ENCODE measurements at regions not wholly inside any gene's neighbourhood (a gene's known extent, or its start where the extent isn't known, plus 50 kb on each side); places are given as distances from the start of the nearest gene placed in this dataset.
A peak's percentile ranks its signal among the peaks of the same experiment; 100 is the strongest.

DNA sequence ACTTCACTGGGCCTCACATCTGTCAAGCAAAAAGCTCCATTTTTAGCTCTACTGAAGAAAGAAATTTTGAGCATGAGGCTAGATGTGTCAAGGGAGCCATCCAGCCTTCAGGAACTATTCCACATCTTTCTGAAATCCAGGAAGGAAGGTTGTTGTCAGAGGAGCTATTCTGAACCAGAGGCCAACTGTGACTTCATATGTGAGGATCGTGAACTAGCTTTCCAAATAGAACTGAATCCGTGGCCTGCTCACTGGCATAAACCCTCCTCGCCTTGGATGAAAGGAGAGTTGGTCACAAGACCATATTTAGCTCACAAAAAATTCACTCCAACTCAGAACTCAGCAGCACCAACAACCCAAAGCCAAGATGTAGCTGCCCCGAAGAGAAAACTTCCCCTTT is 195.8 kb downstream of the FOXO1 start:
- no peak for DNase-seq

DNA sequence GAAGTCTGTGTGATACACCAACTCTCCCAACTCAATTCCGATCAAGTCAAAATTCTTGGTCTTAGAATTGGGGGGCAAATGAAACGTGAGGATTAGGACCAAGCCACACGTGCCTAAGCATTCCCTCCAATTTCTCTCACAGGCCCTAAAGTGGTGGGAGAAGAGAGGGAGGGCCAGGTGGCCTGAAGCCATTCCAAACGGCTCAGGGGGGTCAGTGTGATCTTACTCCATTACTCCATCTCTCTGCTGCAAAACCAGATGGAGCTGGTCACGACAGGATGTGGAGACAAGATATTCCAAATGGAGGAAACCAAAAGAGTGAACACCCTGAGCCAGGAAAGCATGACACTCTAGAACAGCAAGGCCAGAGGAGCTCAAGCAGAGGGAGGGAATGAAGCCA is 195.4 kb downstream of the FOXO1 start:
- DNase-seq = no peak

DNA sequence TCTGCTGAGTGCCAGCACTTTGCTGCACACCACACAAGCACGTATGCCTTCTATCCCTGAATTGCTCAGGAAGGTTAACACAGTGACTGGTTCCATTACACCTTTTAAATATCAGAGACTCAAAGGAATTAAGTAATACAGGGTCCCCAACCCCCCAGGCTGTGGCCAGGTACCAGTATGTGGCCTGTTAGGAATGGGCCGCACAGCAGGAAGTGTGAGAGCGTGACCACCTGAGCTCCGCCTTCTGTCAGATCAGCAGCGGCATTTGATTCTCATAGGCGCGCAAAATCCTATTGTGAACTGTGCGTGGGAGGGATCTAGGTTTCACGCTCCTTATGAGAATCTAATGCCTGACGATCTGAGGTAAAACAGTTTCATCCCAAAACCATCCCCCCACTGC is 194.5 kb downstream of the FOXO1 start:
- DNase-seq = no peak

DNA sequence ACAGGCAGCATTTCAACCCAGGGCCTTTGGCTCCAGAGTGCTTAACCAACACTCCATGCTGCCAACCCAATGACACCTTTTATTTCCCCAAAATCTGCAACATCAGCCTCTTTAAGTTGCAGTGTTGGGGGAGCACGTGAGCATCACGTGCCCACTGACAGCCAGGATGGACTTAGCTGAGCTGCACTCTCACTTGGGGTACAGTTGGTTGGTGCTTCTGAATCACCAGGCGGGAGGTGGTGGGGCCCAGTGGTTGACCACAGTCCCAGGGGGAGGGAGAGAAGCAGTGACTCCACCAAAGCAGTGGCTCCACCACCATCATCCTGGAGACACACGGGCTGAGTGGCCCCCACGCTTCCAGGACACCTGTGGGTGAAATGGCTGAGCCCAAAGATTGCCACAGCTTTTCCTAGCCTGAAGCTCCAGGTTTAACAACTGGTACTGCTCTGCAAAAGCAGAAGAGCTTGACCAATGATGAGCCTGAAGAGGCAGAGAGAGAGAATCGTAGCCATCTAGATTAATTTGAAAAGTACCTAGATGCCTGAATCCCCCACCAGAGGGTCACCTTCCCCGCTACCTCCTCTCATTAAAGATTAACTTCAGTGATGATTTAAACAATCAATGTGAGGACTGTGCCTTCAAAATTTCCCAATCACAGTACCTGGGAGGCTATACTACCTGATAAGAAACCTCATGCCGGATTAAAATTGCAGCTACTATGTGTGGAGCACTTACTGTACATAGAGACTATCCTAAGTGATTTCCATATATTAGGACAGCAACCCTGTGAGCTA is 193.8 kb downstream of the FOXO1 start:
- no peak for DNase-seq

DNA sequence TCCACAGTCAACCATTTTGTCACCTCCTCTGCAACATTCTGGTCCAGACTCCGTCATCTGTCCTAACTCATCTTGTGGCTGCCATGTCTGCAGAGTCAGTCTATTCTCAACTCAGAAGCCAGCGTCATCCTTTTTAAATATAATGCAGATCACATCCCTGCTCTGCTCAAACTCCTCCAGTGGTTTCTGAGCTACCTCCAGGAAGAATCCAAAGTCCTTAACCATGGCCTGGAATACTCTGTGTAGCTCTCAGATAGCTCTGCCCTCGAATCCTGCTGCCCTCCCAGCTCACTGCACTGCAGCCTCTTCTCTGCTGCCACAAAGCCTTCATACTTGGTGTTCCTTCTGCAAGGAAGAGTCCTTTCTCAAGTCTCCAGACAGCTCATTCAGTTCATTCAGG is 190.8 kb downstream of the FOXO1 start:
- DNase-seq = no peak

DNA sequence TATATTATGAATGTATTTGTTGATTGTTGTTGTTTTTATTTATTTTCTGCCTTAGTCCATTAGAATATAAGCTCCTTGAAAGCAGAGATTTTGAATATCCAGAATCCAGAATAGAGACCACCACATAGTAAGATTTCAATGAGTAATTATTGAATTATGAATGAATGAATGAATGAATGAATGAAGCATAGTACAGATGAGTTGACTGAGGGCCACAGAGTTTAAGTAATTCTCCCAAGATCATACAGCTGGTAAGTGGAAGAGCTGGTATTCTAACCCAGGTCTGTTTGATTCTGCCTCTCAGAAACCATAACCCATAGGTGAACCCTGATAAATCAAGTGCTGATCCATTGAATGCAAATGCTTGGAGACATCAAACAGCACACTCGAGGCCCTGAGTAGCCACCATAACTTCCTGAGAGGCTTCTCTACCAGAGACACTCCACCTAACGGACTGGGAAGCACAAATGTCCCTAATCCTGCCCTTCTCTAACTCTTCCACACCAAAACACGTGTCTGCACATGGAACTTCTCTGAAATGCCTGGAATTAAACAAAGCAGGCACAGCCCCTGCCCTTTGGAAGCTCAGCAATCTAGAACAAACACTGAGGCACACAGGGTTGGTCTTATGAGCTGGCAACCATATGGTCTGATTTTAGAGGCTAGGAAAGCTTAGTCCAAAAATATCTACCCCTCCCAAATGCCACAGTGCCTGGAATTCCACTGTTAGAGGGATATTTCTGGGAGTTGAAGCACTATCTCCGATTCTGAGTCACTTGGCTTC is 190.1 kb downstream of the FOXO1 start:
- DNase-seq = no peak

GRCh38 chr13:40477623-40478608 is 188.5 kb downstream of the FOXO1 start:
- DNase-seq = no peak

DNA sequence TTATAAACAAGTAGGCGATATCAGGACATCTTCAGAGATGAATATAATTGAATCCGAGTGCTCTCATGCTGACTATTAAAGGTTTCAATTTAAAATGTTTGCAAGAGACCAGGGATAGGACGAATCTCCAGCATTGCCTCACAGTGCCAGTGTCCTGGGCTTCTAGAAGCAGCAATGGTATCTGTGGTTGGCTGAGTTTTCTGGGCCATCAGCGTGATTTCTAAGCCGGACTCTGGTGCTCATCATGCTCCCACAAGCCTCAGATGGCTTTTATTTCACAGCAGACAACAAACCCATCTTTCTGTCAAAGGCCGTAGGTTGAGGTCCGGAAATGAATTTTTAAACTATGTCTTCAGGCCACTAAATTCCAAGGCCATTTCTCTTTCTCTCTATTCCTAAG is 187.7 kb downstream of the FOXO1 start:
- DNase-seq = no peak

GRCh38 chr13:40479196-40479845 is 187.1 kb downstream of the FOXO1 start:
- DNase-seq = no peak

DNA sequence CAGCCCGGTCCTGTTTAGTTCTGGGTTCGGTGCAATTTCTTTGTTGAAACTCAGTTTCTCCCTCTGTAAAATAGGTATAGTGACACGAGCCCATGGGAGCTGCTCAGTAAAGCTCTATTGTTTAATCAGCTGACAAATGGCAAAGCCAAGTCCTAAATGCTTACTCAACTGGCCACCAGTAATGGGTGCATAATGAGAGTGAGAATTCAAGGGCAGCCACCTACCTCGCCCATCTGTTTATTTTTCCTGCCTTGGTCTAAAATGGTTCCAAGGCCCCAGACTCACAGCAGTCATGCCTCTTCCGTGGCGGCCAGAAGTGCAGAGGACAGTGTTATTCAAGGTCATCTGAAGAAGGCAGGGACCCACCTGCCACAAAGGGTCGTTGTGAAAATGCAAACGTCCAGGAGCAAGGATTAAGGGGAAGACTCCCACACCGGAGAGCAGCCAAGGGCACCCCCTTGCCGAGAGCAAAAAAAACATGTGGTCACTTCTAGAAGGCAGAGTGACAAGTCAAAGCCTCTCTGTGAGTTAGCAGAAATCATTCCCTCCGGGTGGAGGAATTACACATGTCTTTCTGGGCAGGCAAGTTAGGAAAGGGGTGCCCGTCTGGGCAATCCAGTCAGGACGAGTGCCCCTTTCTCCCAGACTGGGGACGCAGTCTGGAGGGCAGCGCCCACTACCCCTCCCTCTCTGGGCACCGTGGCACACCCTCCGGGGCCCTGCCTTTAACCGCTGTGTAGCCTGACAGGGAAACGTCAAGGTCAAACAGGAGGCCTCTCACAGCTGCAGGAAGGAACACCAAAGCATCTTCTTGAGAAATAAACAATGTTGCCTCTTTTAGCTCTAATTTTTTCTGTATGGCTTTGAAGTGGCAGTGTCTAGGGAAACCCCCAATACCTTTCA is 186.2 kb downstream of the FOXO1 start:
- no peak for DNase-seq

GRCh38 chr13:40480915-40481516 is 185.4 kb downstream of the FOXO1 start:
- DNase-seq = no peak

DNA sequence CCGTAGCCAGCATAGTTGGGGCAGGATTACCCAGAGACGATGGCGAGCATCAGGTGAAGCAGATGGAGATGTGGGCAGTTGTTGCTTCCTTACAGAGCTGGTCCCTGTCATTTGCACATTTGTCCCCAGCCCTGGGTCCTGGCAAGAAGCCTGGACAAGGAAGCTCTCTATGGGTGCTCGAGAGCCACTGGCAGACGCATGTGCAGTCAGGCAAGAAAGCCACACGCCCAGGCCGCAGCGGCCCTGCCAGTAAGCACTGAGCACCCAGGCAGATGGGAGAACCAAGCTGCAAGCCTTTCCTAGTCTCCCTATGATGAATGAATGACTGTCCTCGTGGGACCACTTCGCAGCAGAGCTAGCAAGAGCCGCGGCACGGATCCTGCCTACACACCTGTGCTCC is 182.8 kb downstream of the FOXO1 start:
- DNase-seq = no peak

DNA sequence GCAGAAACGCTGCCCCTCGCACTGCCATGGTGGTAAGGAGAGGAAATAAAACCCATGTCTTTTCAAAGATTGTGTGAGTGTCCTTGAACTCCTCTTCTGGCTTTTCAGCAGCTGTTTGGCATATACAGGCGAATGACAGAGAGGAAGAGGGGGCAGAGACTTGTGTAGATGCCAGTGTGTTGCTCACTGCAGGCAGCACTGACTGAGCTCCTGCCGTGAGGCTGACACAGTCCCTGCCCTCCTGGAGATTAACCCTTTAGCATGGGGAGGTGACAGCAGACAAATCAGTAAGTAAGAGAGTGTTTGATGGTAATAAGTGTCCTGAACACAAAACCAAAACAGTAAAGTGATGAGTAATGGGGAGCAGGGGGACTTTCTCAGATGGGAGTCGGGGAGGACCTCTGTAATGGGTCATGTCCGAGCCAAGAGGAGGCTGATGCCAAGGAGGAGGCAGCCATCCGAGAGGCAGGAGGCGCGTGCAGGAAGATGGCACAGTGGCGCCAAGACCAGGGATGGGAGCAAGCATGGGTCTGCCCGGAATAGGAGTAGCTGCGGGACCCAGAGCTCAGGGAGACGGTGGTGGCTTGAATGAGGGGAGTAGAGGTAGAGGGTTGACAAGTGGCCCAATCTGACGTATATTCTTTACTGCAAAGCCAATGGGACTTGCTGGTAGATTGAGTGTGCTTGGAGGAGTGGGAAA is 182.2 kb downstream of the FOXO1 start:
- DNase-seq = no peak

GRCh38 chr13:40484974-40485373 is 181.5 kb downstream of the FOXO1 start:
- DNase-seq = no peak

DNA sequence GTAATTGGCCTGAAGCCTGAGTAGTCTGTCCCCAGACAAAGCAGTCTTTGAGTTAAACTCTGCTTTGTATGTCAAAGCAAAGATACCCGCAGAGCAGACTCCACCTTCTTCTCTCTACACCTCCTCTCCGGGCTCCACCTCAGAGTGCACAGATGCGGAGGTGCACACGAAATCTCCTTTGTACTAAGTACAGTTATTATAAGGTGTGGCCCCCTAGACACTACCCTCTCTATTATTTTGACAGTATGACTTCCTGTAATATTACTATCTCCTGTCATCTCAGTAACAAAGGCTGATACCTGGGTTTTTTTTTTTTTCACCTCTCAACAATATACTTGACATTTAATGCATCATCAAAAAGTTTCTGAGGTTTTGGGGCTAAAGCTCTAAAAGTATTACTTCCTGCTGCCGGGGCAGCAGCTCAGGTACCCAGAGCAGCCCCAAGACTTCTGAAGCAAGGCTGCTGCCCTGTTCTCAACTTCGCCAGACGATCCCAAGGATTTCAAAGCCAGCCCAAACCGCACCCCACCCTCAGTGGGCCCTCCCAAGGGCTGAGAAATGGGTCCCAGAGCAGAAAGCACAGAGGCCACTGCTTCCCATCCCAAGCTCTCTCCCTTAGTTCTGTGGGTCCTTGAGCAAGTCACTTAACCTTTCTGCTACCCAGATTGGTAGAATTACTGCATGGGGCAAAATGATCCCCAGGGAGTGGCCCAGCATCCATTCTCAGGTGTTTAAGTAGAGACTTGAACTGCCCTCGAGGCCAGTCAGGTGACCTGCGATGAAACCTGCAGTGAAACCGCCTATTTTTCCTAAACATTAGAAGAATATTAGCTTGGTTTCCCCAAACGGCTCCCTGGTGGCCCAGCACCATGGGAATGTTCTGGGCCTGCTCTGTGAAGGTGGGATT is 180.6 kb downstream of the FOXO1 start:
- DNase-seq = peak; percentile 75

GRCh38 chr13:40486518-40487163 is 179.8 kb downstream of the FOXO1 start:
- no peak for DNase-seq

DNA sequence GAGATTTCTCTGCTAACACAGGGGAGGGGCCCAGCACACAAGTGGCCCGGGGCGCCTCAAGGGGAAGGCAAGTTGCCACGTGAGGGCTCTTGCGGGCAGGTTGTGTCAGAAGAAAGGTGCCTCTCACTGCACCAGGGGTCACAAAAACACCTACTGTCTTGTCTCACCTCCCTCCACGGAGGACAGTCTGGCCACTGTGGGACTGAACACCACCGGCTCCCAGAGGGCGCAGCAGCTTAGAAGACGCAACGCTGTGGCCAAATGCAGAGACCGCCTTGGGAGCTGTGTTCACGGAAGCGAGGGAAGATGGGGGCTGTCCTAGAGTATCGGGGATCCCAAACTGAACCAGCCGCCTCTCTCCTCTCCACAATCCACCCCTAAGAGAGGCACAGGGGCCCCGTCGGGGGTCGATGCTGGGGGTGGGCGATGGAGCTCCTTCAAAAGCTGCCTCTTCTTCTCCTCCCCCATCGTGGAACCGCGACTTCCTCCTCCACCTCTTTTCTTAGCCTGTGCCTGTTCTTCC is 177.5 kb downstream of the FOXO1 start:
- no peak for DNase-seq

GRCh38 chr13:40490086-40490758 is 176.2 kb downstream of the FOXO1 start:
- DNase-seq = peak; percentile 41

Measured in activated naive CD4-positive, alpha-beta T cell treated with anti-CD3 and anti-CD28 coated beads, Interleukin-2, amount 50 U/mL, for 16 hours (primary cell).